IMR-90 (cell line): ENCODE measurements at regions not wholly inside any gene's neighbourhood (a gene's known extent, or its start where the extent isn't known, plus 50 kb on each side); places are given as distances from the start of the nearest gene placed in this dataset.

Experiments used
- ATAC-seq: fragments of 200-7000 bp; cut with Tn5 transposase; 2 replicates; pipeline ENCODE4 v1.9.1; 2020; ENCODE audit warnings: low read depth, mild to moderate bottlenecking, moderate library complexity
- BruUV-seq: library from RNA; stranded (reverse); fragments of 400-500 nt; replicated peaks from 2 replicates; lab custom pipeline; 2021; lab: Mats Ljungman, UMichigan
- CTCF ChIA-PET: fragments of 300-600 bp; formaldehyde crosslinking; extraction: SDS; loops from one replicate; lab custom pipeline; 2021; ENCODE audit warnings: antibody characterized with exemption; lab: Yijun Ruan, JAX
- POLR2A ChIA-PET: fragments of 300-600 bp; sonication (Branson Sonifier 250); formaldehyde crosslinking; loops from one replicate; lab custom pipeline; 2022; ENCODE audit warnings: antibody characterized with exemption; ENCODE audit not compliant: unreplicated experiment; lab: Charles Lee
- DNase-seq: peaks from one replicate; pipeline ENCODE4 v3.0.0; 2013
- H2AFZ ChIP-seq: replicated peaks from 2 replicates; pipeline ENCODE3; 2013; ENCODE audit warnings: low read length, mild to moderate bottlenecking; ENCODE audit not compliant: poor library complexity
- H2AK5ac ChIP-seq: 2 replicates; pipeline ENCODE4 v1.6.1; 2013; ENCODE audit warnings: low read depth, low read length, inconsistent platforms
- H2AK9ac ChIP-seq: replicated peaks from 2 replicates; pipeline ENCODE3; 2013; ENCODE audit warnings: mild to moderate bottlenecking, low read depth, low read length, moderate library complexity; ENCODE audit not compliant: poor library complexity
- H2BK120ac ChIP-seq: 2 replicates; pipeline ENCODE4 v1.6.1; 2013; ENCODE audit warnings: low read depth, low read length, inconsistent platforms
- H2BK15ac ChIP-seq: 3 replicates; pipeline ENCODE4 v1.6.1; 2013; ENCODE audit warnings: low read depth, low read length, inconsistent platforms
- H2BK20ac ChIP-seq: 2 replicates; pipeline ENCODE4 v1.6.1; 2013; ENCODE audit warnings: low read depth, mild to moderate bottlenecking, inconsistent platforms, low read length, moderate library complexity
- H2BK5ac ChIP-seq: 2 replicates; pipeline ENCODE4 v1.6.1; 2013; ENCODE audit warnings: mild to moderate bottlenecking, low read depth, low read length, inconsistent platforms; ENCODE audit not compliant: poor library complexity, severe bottlenecking
- H3K14ac ChIP-seq: replicated peaks from 2 replicates; pipeline ENCODE4 v1.6.1; 2013; ENCODE audit warnings: low read depth, low read length, inconsistent platforms
- H3K18ac ChIP-seq: 2 replicates; pipeline ENCODE4 v1.6.1; 2013; ENCODE audit warnings: low read depth, low read length, control low read depth
- H3K23ac ChIP-seq: 2 replicates; pipeline ENCODE4 v1.6.1; 2013; ENCODE audit warnings: low read depth, low read length, inconsistent platforms
- H3K27ac ChIP-seq: 2 replicates; pipeline ENCODE4 v1.5.1; 2013; ENCODE audit warnings: mild to moderate bottlenecking, control low read depth, low read length; ENCODE audit not compliant: insufficient read depth
- H3K27me3 ChIP-seq: 2 replicates; pipeline ENCODE4 v1.6.1; 2013; ENCODE audit warnings: low read length; ENCODE audit not compliant: control insufficient read depth, insufficient read depth
- H3K36me3 ChIP-seq: 2 replicates; pipeline ENCODE4 v1.6.1; 2013; ENCODE audit warnings: low read length, mixed read lengths; ENCODE audit not compliant: control insufficient read depth, insufficient read depth
- H3K4ac ChIP-seq: 2 replicates; pipeline ENCODE4 v1.6.1; 2013; ENCODE audit warnings: low read depth, low read length, inconsistent platforms
- H3K4me1 ChIP-seq: 2 replicates; pipeline ENCODE4 v1.6.1; 2013; ENCODE audit warnings: low read length, mixed read lengths; ENCODE audit not compliant: control insufficient read depth, insufficient read depth
- H3K4me2 ChIP-seq: 2 replicates; pipeline ENCODE4 v1.6.1; 2013; ENCODE audit warnings: low read depth, mild to moderate bottlenecking, control low read depth, low read length, moderate library complexity
- H3K4me3 ChIP-seq: 2 replicates; pipeline ENCODE4 v1.5.1; 2013; ENCODE audit warnings: low read depth, mild to moderate bottlenecking, control low read depth, low read length, moderate library complexity; ENCODE audit not compliant: insufficient read depth
- H3K56ac ChIP-seq: 2 replicates; pipeline ENCODE4 v1.6.1; 2013; ENCODE audit warnings: low read length, inconsistent platforms; ENCODE audit not compliant: insufficient read depth; ENCODE audit errors: extremely low read depth
- H3K79me1 ChIP-seq, 2 experiments: 2 replicates each; pipeline ENCODE4 v1.6.1; 2013; ENCODE audit warnings: low read length in 2 of 2, inconsistent platforms in 1 of 2, low read depth in 1 of 2
- H3K9ac ChIP-seq: 2 replicates; pipeline ENCODE4 v1.6.1; 2013; ENCODE audit warnings: low read depth, low read length, control low read depth
- H3K9me1 ChIP-seq: 2 replicates; pipeline ENCODE4 v1.6.1; 2013; ENCODE audit warnings: low read length, inconsistent platforms; ENCODE audit not compliant: insufficient read depth
- H3K9me3 ChIP-seq: 2 replicates; pipeline ENCODE4 v1.6.1; 2013; ENCODE audit warnings: low read length; ENCODE audit not compliant: control insufficient read depth, insufficient read depth
- H4K20me1 ChIP-seq: 2 replicates; pipeline ENCODE4 v1.6.1; 2013; ENCODE audit warnings: low read length, inconsistent platforms; ENCODE audit not compliant: insufficient read depth
- H4K5ac ChIP-seq: 2 replicates; pipeline ENCODE4 v1.6.1; 2013; ENCODE audit warnings: mild to moderate bottlenecking, low read depth, low read length, control low read depth
- H4K8ac ChIP-seq, 2 experiments: 2 replicates each; pipeline ENCODE4 v1.6.1; 2013; ENCODE audit warnings: low read depth in 2 of 2, low read length in 2 of 2, control low read depth in 1 of 2, inconsistent platforms in 1 of 2
- H4K91ac ChIP-seq: 2 replicates; pipeline ENCODE4 v1.6.1; 2013; ENCODE audit warnings: low read depth, low read length, inconsistent platforms; ENCODE audit not compliant: insufficient read depth
- BHLHE40 ChIP-seq: fragments of 150-350 bp; IDR thresholded peaks from 2 replicates; pipeline ENCODE4 v1.6.1; 2016; ENCODE audit warnings: mild to moderate bottlenecking, low read depth, low read length
- CHD1 ChIP-seq: IDR thresholded peaks from 2 replicates; pipeline ENCODE4 v1.6.1; 2012; ENCODE audit warnings: low read depth, low read length, improper control_type of control experiment
- FOS ChIP-seq: fragments of 150-350 bp; IDR thresholded peaks from 2 replicates; pipeline ENCODE4 v1.6.1; 2016; ENCODE audit warnings: low read depth, low read length
- MAFK ChIP-seq: IDR thresholded peaks from 2 replicates; pipeline ENCODE4 v1.6.1; 2012; ENCODE audit warnings: low read depth, low read length, improper control_type of control experiment
- MAZ ChIP-seq: IDR thresholded peaks from 2 replicates; pipeline ENCODE4 v1.6.1; 2012; ENCODE audit warnings: low read depth, mild to moderate bottlenecking, low read length, improper control_type of control experiment, moderate library complexity, borderline replicate concordance
- MXI1 ChIP-seq: IDR thresholded peaks from 2 replicates; pipeline ENCODE4 v1.6.1; 2012; ENCODE audit warnings: low read depth, mild to moderate bottlenecking, low read length, moderate library complexity, borderline replicate concordance
- POLR2A ChIP-seq: IDR thresholded peaks from 2 replicates; pipeline ENCODE4 v1.6.1; 2012; ENCODE audit warnings: mild to moderate bottlenecking, low read depth, low read length
- RAD21 ChIP-seq: IDR thresholded peaks from 2 replicates; pipeline ENCODE4 v1.6.1; 2012; ENCODE audit warnings: low read length, improper control_type of control experiment
- RCOR1 ChIP-seq: IDR thresholded peaks from 2 replicates; pipeline ENCODE4 v1.6.1; 2012; ENCODE audit warnings: mild to moderate bottlenecking, low read length, improper control_type of control experiment; ENCODE audit not compliant: insufficient replicate concordance
- RFX5 ChIP-seq: IDR thresholded peaks from 2 replicates; pipeline ENCODE4 v1.8.0; 2012; ENCODE audit warnings: low read depth, mild to moderate bottlenecking, low read length, moderate library complexity
- USF2 ChIP-seq: fragments of 150-350 bp; IDR thresholded peaks from 2 replicates; pipeline ENCODE4 v1.6.1; 2017; ENCODE audit warnings: mild to moderate bottlenecking, antibody characterized with exemption, low read length, low read depth
- dilution Hi-C: fragments of 300-500 bp; cut with HindIII; formaldehyde crosslinking; loops from one replicate; pipeline ENCODE4 v1.14.3; 2018; ENCODE audit warnings: low sequenced_read_pairs; ENCODE audit not compliant: unreplicated experiment
- in situ Hi-C: fragments of 300-500 bp; cut with MboI; formaldehyde crosslinking; loops from 3 replicates; pipeline ENCODE4 v1.14.3; 2019; ENCODE audit warnings: low sequenced_read_pairs, inconsistent platforms, mixed read lengths
- intact Hi-C: fragments of 100-400 bp; cut with micrococcal nuclease; formaldehyde crosslinking; loops from 2 replicates; pipeline ENCODE4 v1.10.0; 2022
- TF ChIP-seq, protein P1 (sequence below): fragments of 150-350 bp; IDR thresholded peaks from 2 replicates; pipeline ENCODE4 v1.6.1; 2016; ENCODE audit warnings: low read depth, mild to moderate bottlenecking, low read length, moderate library complexity, borderline replicate concordance
- TF ChIP-seq, protein P2 (sequence below): conservative IDR thresholded peaks from 2 replicates; pipeline ENCODE4 v1.5.1; 2012; ENCODE audit warnings: mild to moderate bottlenecking, low read depth, low read length, improper control_type of control experiment

DNA sequence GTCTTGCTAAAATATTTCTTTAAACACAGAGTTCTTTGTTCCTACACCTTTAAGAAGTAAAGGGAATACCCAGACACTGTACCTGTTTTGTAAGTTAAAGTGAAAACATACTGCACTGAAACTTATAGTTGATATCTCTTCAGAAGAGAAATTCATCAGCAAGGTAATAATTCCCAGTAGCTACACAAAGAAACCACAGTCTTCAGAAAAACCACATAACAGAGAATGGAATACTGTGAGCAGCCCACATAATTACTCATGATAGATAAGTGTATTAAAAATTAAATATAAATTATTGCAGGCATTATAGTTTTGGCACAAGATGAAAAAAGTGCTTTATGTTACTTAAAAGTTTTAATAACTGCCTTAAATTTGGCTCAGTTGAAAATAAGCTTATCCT lies 276.6 kb downstream of the SETD4 start:
- Histone ChIP-seq H4K8ac (no peak overlapping the region), H2BK15ac (no peak overlapping the region), H3K4me2 (no peak overlapping the region), H3K4ac (no peak overlapping the region), H3K27ac (no peak overlapping the region), H4K5ac (no peak overlapping the region), H3K9ac (no peak overlapping the region), H2AK5ac (no peak overlapping the region), H4K91ac (no peak overlapping the region), H3K4me3 (no peak overlapping the region), H2BK5ac (no peak overlapping the region), H3K18ac (no peak overlapping the region), H3K14ac (no peak overlapping the region), H3K79me1 (0 out of 4 replicates have a peak, but pooled peaks cover 0 to 5% of the 10 kb centered on the region in 2 experiments), H3K4me1 (peaks cover 7% of the 10 kb centered on the region), H3K36me3 (no peaks in the 10 kb centered on the region), H4K20me1 (no peaks in the 10 kb centered on the region), H3K9me3 (no peaks in the 10 kb centered on the region), H3K23ac (no peak overlapping the region), H2AFZ (no peak overlapping the region), H2AK9ac (no peak overlapping the region), H3K27me3 (no peaks in the 10 kb centered on the region), H3K56ac (no peak overlapping the region), H2BK120ac (no peak overlapping the region), H3K9me1 (peaks cover 15% of the 10 kb centered on the region), H2BK20ac (no peak overlapping the region)
- POLR2A ChIA-PET, result no interaction called here
- TF ChIP-seq, protein P1, sequence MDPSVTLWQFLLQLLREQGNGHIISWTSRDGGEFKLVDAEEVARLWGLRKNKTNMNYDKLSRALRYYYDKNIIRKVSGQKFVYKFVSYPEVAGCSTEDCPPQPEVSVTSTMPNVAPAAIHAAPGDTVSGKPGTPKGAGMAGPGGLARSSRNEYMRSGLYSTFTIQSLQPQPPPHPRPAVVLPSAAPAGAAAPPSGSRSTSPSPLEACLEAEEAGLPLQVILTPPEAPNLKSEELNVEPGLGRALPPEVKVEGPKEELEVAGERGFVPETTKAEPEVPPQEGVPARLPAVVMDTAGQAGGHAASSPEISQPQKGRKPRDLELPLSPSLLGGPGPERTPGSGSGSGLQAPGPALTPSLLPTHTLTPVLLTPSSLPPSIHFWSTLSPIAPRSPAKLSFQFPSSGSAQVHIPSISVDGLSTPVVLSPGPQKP, result no peak
- TF ChIP-seq CHD1 (no peak), MAFK (no peak), USF2 (no peak), RCOR1 (no peak), BHLHE40 (no peak), RFX5 (no peak), MAZ (no peak), MXI1 (no peak), FOS (no peak), RAD21 (no peak), POLR2A (no peak)
- TF ChIP-seq, protein P2, sequence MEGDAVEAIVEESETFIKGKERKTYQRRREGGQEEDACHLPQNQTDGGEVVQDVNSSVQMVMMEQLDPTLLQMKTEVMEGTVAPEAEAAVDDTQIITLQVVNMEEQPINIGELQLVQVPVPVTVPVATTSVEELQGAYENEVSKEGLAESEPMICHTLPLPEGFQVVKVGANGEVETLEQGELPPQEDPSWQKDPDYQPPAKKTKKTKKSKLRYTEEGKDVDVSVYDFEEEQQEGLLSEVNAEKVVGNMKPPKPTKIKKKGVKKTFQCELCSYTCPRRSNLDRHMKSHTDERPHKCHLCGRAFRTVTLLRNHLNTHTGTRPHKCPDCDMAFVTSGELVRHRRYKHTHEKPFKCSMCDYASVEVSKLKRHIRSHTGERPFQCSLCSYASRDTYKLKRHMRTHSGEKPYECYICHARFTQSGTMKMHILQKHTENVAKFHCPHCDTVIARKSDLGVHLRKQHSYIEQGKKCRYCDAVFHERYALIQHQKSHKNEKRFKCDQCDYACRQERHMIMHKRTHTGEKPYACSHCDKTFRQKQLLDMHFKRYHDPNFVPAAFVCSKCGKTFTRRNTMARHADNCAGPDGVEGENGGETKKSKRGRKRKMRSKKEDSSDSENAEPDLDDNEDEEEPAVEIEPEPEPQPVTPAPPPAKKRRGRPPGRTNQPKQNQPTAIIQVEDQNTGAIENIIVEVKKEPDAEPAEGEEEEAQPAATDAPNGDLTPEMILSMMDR, result no peak
- BruUV-seq, result no TSS peak
- ATAC-seq (no peak), DNase-seq (no peak)
- intact Hi-C loops, result no loop called here
- CTCF ChIA-PET, result interaction anchor here (0.7 kb wide), 1 partner anchor 15 kb away, joined by 3 read pairs; no protein-coding TSS in a partner anchor
- dilution Hi-C loops, result no loop called here
- in situ Hi-C loops, result no loop called here
